Hematopoietic multipotent progenitor cell treated with erythropoietin and hydrocortisone succinate and interleukin-3 and kit ligand, for 15 days (in vitro differentiated cells): ENCODE measurements at regions not wholly inside any gene's neighbourhood (a gene's known extent, or its start where the extent isn't known, plus 50 kb on each side); places are given as distances from the start of the nearest gene placed in this dataset.

Source experiments
- DNase-seq: peaks from one replicate; pipeline ENCODE4 v3.0.0-alpha.2; 2015; ENCODE audit warnings: low spot score

GRCh38 chr11:116148645-116149044, 624.1 kb downstream of the BUD13 start:
- DNase-seq: no peak

- no peak for DNase-seq
These were observed 624.7 kb downstream of the BUD13 start for GRCh38 chr11:116148056-116148455.

- no peak for DNase-seq
These were observed 627.5 kb downstream of the BUD13 start for GRCh38 chr11:116145187-116145865.

GRCh38 chr11:116144387-116144958, 628.3 kb downstream of the BUD13 start:
- DNase-seq: no peak

GRCh38 chr11:116138280-116138679, 634.1 kb upstream of the CADM1 start:
- DNase-seq: no peak

GRCh38 chr11:116137753-116138152, 633.5 kb upstream of the CADM1 start:
- no peak for DNase-seq

- DNase-seq: no peak
These were observed 632.9 kb upstream of the CADM1 start for GRCh38 chr11:116136987-116137674.

GRCh38 chr11:116135891-116136290, 631.7 kb upstream of the CADM1 start:
- no peak for DNase-seq

- DNase-seq: no peak
These were observed 630.2 kb upstream of the CADM1 start for GRCh38 chr11:116134450-116134849.

- DNase-seq: no peak
These were observed 628.2 kb upstream of the CADM1 start for GRCh38 chr11:116132273-116132978.

GRCh38 chr11:116130122-116130521, 625.9 kb upstream of the CADM1 start:
- no peak for DNase-seq

- no peak for DNase-seq
These were observed 625.2 kb upstream of the CADM1 start for GRCh38 chr11:116129456-116129855.

GRCh38 chr11:116126562-116126961, 622.3 kb upstream of the CADM1 start:
- no peak for DNase-seq

GRCh38 chr11:116124922-116125714, 620.9 kb upstream of the CADM1 start:
- DNase-seq: no peak

- DNase-seq: no peak
These were observed 619.5 kb upstream of the CADM1 start for GRCh38 chr11:116123739-116124138.

- DNase-seq: no peak
These were observed 618.7 kb upstream of the CADM1 start for GRCh38 chr11:116122697-116123472.

- no peak for DNase-seq
These were observed 614.9 kb upstream of the CADM1 start for GRCh38 chr11:116119158-116119557.

GRCh38 chr11:116118138-116118470, 613.9 kb upstream of the CADM1 start:
- no peak for DNase-seq

GRCh38 chr11:116117331-116118137, 613.3 kb upstream of the CADM1 start:
- DNase-seq: no peak

GRCh38 chr11:116115801-116116200, 611.6 kb upstream of the CADM1 start:
- DNase-seq: no peak
